HG03469 (cell line): ENCODE measurements at regions not wholly inside any gene's neighbourhood (a gene's known extent, or its start where the extent isn't known, plus 50 kb on each side); places are given as distances from the start of the nearest gene placed in this dataset.
"Not testable (repeated sequence)": the region's sequence is repeated elsewhere in the genome, so short reads cannot be mapped to it uniquely, and the experiment has no call there.

Source experiments
- ATAC-seq: cut with Tn5 transposase; IDR thresholded peaks from one replicate; pipeline ENCODE4 v1.9.1; 2021; ENCODE audit warnings: mild to moderate bottlenecking, moderate library complexity, moderate number of reproducible peaks; ENCODE audit not compliant: unreplicated experiment

- ATAC-seq, result not testable (repeated sequence)
These were observed 1368.7 kb downstream of the CDH12 start for GRCh38 chr5:21484498-21484889.

DNA sequence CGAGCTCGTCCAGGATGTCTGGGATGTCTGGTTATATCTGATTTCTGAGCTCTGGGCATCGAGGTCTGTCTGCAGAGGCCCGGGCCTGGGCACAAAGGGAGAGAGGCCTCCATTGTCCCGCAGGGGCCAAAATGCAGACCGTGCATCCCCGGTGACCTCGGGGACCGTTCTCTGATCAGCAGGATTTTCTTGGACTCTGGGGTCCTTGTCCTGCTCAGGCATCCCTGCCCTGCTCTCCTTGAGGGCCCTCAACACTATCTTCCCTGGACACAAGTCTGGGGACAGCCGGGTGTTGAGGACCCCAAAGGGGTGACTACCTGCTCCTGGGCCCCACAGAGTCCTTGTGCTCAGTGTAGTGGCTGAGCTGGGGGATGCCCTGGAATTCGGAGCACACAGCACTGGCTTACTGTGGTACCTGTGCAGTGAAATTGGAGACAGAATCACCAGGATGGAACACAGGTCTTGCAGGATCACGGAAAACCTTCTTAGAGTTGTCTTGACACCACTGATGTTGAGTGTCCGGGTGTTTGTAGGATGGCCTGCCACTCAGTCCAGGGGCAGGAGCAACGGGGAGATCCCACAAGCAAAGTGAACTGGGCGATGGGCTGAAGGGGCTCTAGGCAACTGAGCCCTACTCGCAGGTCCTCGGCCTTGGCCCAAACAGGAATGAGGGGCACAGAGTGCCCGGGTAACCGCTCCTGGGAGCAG, 1369.2 kb downstream of the CDH12 start:
- not testable (repeated sequence) for ATAC-seq

- ATAC-seq, result not testable (repeated sequence)
These were observed 1370.0 kb downstream of the CDH12 start for GRCh38 chr5:21482983-21483650.

GRCh38 chr5:21482522-21482921, 1370.6 kb downstream of the CDH12 start:
- ATAC-seq, result not testable (repeated sequence)

- not testable (repeated sequence) for ATAC-seq
These were observed 1371.5 kb downstream of the CDH12 start for GRCh38 chr5:21481320-21482270.

DNA sequence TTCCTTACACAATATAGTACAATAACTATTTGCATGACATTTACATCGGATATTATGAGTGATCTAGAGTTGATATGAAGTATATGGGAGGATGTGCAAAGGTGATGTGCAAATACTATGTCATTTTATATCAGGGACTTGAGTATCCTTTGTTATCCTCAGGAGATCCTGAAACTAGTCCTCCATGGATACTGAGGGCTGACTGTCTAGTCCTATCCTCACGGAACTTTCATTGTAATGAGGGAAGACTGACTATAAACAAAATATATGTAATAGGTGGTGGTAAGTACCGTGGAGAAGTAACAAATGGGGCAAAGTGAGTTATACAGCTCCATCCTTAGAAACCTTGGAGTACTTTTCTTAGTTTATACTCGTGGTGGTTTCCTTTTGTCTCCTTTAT, 1373.1 kb downstream of the CDH12 start:
- not testable (repeated sequence) for ATAC-seq

DNA sequence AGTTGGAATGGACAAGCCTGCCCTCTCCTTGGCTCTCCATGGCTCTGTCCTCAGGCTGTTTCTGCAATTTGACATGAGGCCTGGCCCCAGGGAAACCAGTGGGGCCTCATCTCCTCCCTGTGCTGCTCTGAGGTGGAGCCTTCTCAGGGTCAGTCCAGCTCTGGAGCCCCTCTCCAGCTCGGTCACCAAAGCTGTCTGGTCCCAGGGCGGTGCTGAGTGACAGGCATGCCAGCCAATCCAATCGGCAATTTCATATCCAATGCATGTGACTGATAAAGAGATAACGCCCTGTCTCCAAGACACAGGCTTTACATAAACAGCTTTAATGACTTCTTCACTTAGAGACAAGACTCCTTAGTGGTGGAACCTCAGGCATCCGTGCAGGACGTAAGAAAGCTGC, 1379.2 kb downstream of the CDH12 start:
- not testable (repeated sequence) for ATAC-seq

DNA sequence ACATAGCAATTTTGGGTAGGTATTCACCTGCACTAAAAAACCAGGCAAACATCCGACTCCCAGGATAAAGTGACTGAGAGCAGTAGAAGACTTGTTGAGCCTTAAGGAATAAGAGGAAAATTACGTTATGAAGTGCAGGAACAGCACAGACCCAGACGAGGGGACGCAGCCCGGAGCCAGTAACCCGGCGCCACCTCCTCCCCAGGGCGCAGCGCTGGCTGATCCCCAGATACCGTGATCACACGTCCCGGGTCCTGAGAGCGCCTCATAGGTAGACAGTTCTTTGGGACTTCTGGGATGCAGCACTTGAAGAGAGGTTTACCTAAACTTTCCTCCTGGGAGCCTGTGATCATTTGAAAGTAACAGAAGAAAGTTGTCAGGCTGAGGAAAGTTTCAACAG, 1379.7 kb downstream of the CDH12 start:
- not testable (repeated sequence) for ATAC-seq

DNA sequence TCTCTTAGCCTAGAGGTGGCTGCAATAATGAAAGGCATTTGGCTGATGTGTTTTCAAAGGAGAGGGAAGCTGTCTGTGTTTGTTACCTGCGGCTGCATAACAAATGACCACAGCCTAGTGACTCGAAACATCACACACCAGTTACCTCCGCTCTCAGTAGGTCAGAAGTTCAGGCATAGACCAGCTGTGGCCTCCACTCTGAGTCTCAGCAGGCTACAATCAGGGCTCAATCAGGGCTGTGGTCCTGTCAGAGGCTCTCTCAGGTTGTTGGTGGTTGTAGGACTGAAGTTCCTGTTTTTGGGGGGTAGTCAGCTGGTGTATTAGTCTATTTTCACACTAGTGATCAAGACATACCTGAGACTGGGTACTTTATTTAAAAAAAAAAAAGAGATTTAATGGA, 1381.5 kb downstream of the CDH12 start:
- ATAC-seq, result not testable (repeated sequence)

GRCh38 chr5:21469523-21470101, 1383.5 kb downstream of the CDH12 start:
- not testable (repeated sequence) for ATAC-seq

- not testable (repeated sequence) for ATAC-seq
These were observed 1385.6 kb downstream of the CDH12 start for GRCh38 chr5:21467544-21467943.

DNA sequence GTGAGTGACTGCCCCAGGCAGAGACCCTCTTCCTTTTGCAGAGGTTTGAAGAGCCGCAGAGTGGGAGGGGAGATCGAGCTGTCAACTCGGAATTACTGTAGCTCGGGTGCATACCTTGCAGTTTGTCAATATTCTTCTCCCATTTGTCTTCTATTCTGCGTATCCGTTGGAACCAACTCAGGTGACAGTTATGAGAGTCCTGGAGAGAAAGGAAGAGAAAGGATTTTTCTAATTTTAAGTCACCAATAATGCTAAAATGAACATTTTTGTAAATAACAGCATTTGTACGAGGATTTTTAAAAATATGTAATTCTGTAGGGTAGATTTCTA, 1393.4 kb downstream of the CDH12 start:
- ATAC-seq, result not testable (repeated sequence)

GRCh38 chr5:21452449-21452848, 1400.7 kb downstream of the CDH12 start:
- no peak for ATAC-seq

DNA sequence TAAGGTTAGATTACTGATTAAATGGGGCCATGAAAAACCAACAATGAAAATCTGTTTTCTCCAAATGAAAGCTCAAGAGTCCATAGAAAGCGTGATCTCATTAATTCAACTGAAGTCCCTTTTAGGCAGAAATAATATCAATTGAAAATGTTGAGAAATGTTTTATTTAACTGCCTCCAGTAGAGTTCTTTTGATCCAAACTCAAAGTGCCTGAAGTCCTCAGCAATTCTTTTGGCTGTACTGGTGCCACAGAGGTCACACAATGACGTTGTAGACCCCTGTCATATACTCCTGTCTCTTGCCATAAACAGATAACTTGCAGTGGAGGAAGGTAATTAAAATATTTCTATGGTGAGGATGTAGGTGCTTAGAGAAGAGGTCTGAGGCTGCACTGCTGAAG, 1420.5 kb downstream of the CDH12 start:
- no peak for ATAC-seq

GRCh38 chr5:21424907-21425306, 1428.2 kb downstream of the CDH12 start:
- no peak for ATAC-seq

DNA sequence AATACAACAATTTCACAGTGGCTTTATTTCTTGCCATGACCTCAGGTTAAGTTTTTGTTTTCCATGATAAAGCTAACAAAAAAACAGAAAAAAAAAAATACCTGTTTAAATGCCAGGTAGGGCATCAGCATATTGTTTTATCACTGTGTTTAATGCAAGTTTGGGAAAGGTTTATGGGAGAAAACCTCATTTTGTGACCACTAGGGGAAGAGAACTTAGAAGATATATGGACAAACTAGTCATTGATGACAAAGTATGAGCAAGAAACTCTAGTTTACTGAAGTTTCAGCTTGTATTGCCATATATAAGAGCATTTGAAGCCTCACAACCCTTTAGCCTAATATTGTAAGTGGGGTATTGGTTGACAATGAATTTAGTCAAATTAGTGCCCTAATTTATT, 1431.4 kb upstream of the CDH18 start:
- ATAC-seq, result no peak

DNA sequence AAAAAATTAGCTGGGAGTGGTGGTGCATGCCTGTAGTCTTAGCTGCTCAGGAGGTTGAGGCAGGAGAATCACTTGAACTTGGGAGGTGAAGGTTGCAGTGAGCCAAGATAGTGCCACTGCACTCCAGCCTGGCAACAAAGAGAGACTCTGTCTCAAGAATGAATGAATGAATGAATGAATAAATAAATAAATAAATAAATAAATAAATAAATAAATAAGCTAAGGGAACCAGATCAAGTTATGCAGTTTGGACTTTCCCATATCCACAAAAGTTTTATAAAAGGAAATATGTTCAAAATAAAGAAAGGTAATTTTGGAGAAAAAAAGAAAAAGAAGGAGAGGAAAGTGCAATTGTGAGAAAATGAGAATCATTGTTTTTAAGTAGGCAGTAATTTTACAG, 1414.1 kb upstream of the CDH18 start:
- not testable (repeated sequence) for ATAC-seq

- ATAC-seq, result no peak
These were observed 1410.5 kb upstream of the CDH18 start for GRCh38 chr5:21398511-21398910.

DNA sequence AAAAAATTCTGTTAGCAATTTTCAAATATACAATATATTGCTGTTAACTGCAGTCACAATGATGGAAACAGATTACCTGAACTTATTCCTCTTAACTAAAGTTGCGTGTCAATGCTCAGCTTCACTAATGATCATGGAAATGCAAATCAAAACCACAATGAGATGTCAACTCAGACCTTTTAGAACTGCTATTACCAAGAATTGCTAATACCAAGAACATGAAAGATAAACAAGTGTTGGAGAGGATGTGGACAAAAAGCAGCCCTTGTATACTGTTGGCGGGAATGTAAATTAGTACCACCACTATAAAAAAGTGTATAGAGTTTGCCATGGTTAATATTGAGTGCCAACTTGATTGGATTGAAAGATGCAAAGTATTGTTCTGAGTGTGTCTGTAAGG, 1409.7 kb upstream of the CDH18 start:
- peak; percentile 67 for ATAC-seq

- ATAC-seq, result no peak
These were observed 1403.5 kb upstream of the CDH18 start for GRCh38 chr5:21391506-21391905.

DNA sequence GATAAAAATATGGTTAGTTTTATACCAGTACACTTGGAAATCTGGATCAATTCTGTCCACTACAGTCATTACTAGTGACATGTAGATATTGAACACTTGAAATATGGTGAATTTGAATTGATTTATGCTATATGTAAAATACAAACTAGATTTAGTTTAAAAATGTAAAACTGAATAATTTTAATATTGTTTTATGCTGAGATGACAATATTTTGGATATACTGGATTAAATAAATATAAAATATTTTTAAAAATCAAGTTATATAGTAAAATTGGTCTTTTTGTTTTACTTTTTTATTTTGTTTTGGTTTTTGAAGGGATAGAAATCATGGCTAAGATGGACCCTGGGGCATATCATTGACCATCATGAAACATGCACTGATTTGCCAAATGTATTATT, 1372.8 kb upstream of the CDH18 start:
- not testable (repeated sequence) for ATAC-seq
